WTC11 (cell line): ENCODE measurements at regions not wholly inside any gene's neighbourhood (a gene's known extent, or its start where the extent isn't known, plus 50 kb on each side); places are given as distances from the start of the nearest gene placed in this dataset.

Source experiments
- ATAC-seq: fragments of 200-7000 bp; cut with Tn5 transposase; 2 replicates; pipeline ENCODE4 v1.10.0; 2021; ENCODE audit warnings: mild to moderate bottlenecking, moderate library complexity
- CTCF ChIA-PET: fragments of 300-600 bp; sonication (Branson Sonifier 250); formaldehyde crosslinking; loops from one replicate; lab custom pipeline; 2021; ENCODE audit warnings: antibody characterized with exemption; lab: Charles Lee
- POLR2A ChIA-PET: fragments of 350-600 bp; sonication (Branson Sonifier 250); formaldehyde crosslinking; loops from one replicate; lab custom pipeline; 2021; ENCODE audit warnings: antibody characterized with exemption; lab: Charles Lee
- DNase-seq: peaks from one replicate; pipeline ENCODE4 v3.0.0; 2021; ENCODE audit warnings: low spot score
- H3K27ac Mint-ChIP-seq: 2 replicates; pipeline ENCODE4 v1.8.0; 2021; ENCODE audit warnings: mixed read lengths
- H3K27me3 Mint-ChIP-seq: 2 replicates; pipeline ENCODE4 v1.8.0; 2021; ENCODE audit warnings: low read depth, mild to moderate bottlenecking, moderate library complexity, mixed read lengths
- H3K36me3 Mint-ChIP-seq: 2 replicates; pipeline ENCODE4 v1.8.0; 2021; ENCODE audit warnings: mixed read lengths
- H3K4me1 Mint-ChIP-seq: 2 replicates; pipeline ENCODE4 v1.8.0; 2022; ENCODE audit warnings: mixed read lengths
- H3K4me3 Mint-ChIP-seq: 2 replicates; pipeline ENCODE4 v1.8.0; 2021; ENCODE audit warnings: mild to moderate bottlenecking, moderate library complexity, mixed read lengths
- H3K9me3 Mint-ChIP-seq: 2 replicates; pipeline ENCODE4 v1.8.0; 2021; ENCODE audit warnings: mixed read lengths
- EMX1 ChIP-seq: fragments of 250-450 bp; sonication (Bioruptor Pico); IDR thresholded peaks from 2 replicates; pipeline ENCODE4 v1.8.0; 2021; ENCODE audit warnings: mild to moderate bottlenecking
- ETV6 ChIP-seq: sonication (generic); formaldehyde crosslinking; IDR thresholded peaks from 2 replicates; pipeline ENCODE4 v1.8.1; 2022; ENCODE audit warnings: mild to moderate bottlenecking, missing genetic modification reagents
- FOXP1 ChIP-seq: sonication (generic); formaldehyde crosslinking; IDR thresholded peaks from 2 replicates; pipeline ENCODE4 v1.8.0; 2022; ENCODE audit warnings: missing genetic modification reagents, mild to moderate bottlenecking, moderate library complexity, borderline replicate concordance
- FOXP4 ChIP-seq: sonication (generic); formaldehyde crosslinking; IDR thresholded peaks from 2 replicates; pipeline ENCODE4 v1.8.0; 2022; ENCODE audit warnings: mild to moderate bottlenecking, missing genetic modification reagents
- JAZF1 ChIP-seq: fragments of 250-450 bp; sonication (Bioruptor Pico); IDR thresholded peaks from 2 replicates; pipeline ENCODE4 v1.9.0; 2021; ENCODE audit warnings: moderate library complexity, mild to moderate bottlenecking, inconsistent platforms
- JUN ChIP-seq: sonication (generic); formaldehyde crosslinking; IDR thresholded peaks from 2 replicates; pipeline ENCODE4 v1.8.0; 2023; ENCODE audit warnings: mild to moderate bottlenecking, missing genetic modification reagents
- ZBTB43 ChIP-seq: sonication (generic); formaldehyde crosslinking; IDR thresholded peaks from 2 replicates; pipeline ENCODE4 v1.8.1; 2023; ENCODE audit warnings: mild to moderate bottlenecking, missing genetic modification reagents
- ZNF416 ChIP-seq: fragments of 250-450 bp; sonication (Bioruptor Pico); IDR thresholded peaks from 2 replicates; pipeline ENCODE4 v1.9.0; 2021; ENCODE audit warnings: mild to moderate bottlenecking, inconsistent platforms
- ZNF671 ChIP-seq: fragments of 250-450 bp; sonication (Bioruptor Pico); IDR thresholded peaks from 2 replicates; pipeline ENCODE4 v1.8.0; 2021; ENCODE audit warnings: mild to moderate bottlenecking
- TF ChIP-seq, protein P1 (sequence below): sonication (generic); formaldehyde crosslinking; IDR thresholded peaks from 2 replicates; pipeline ENCODE4 v1.8.0; 2023; ENCODE audit warnings: missing genetic modification reagents, mild to moderate bottlenecking, borderline replicate concordance
- TF ChIP-seq, protein P2 (sequence below): fragments of 250-450 bp; sonication (Bioruptor Pico); IDR thresholded peaks from 2 replicates; pipeline ENCODE4 v1.9.0; 2021; ENCODE audit warnings: mild to moderate bottlenecking
- TF ChIP-seq, protein P3 (sequence below): sonication (generic); formaldehyde crosslinking; conservative IDR thresholded peaks from 2 replicates; pipeline ENCODE4 v1.8.1; 2022; ENCODE audit warnings: mild to moderate bottlenecking, missing genetic modification reagents
- TF ChIP-seq, protein P4 (sequence below): sonication (generic); formaldehyde crosslinking; IDR thresholded peaks from 2 replicates; pipeline ENCODE4 v1.8.0; 2022; ENCODE audit warnings: mild to moderate bottlenecking, missing genetic modification reagents

DNA sequence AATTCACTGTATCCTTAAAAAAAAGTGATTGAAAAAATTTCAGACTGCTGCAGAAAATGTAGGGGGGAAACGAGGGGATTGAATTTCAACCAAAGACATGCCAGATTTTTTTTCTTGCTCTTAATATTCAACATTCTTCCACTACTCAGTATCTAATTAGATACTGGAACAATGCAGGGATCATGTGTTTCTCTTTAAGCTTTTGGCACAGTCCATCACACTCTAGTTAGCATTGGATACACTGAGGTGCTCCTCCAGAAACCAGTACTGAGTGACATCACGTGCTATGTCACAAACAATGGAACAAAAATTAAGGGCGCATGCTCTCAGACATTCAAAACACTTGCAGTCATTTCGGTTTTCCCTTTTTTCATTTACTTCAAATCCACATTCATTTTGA is 298.6 kb upstream of the PSMD7 start:
- Mint-ChIP-seq H3K27ac (no peak overlapping the region), H3K36me3 (peaks cover 4% of the 10 kb centered on the region), H3K27me3 (no peaks in the 10 kb centered on the region), H3K9me3 (peaks cover 10% of the 10 kb centered on the region), H3K4me1 (0 out of 2 replicates have a peak, but pooled peaks cover 3% of the 10 kb centered on the region), H3K4me3 (no peak overlapping the region)
- DNase-seq (no peak), ATAC-seq (no peak)
- TF ChIP-seq ZBTB43 (CRISPR knock-in tag) = no peak
- POLR2A ChIA-PET = interaction anchor here (0.5 kb wide), 1 partner anchor 25 kb away, joined by 3 read pairs; no protein-coding TSS in a partner anchor
- CTCF ChIA-PET = no interaction called here

GRCh38 chr16:73997340-73997711 is 299.3 kb upstream of the PSMD7 start:
- DNase-seq (no peak), ATAC-seq (no peak)
- H3K27ac Mint-ChIP-seq = no peak overlapping the region
- ChIA-PET POLR2A (no interaction called here), CTCF (no interaction called here)
- H3K36me3 Mint-ChIP-seq = no peaks in the 10 kb centered on the region; the same call in 1 of the 2 replicates
- H3K4me3 Mint-ChIP-seq = no peak overlapping the region
- 0 out of 2 replicates have a peak, but pooled peaks cover 3% of the 10 kb centered on the region for H3K4me1 Mint-ChIP-seq
- peaks cover 3% of the 10 kb centered on the region; the same call in 1 of the 2 replicates for H3K9me3 Mint-ChIP-seq
- H3K27me3 Mint-ChIP-seq = no peaks in the 10 kb centered on the region
- TF ChIP-seq ZNF671 (CRISPR knock-in tag) = no peak
- TF ChIP-seq, protein P1, sequence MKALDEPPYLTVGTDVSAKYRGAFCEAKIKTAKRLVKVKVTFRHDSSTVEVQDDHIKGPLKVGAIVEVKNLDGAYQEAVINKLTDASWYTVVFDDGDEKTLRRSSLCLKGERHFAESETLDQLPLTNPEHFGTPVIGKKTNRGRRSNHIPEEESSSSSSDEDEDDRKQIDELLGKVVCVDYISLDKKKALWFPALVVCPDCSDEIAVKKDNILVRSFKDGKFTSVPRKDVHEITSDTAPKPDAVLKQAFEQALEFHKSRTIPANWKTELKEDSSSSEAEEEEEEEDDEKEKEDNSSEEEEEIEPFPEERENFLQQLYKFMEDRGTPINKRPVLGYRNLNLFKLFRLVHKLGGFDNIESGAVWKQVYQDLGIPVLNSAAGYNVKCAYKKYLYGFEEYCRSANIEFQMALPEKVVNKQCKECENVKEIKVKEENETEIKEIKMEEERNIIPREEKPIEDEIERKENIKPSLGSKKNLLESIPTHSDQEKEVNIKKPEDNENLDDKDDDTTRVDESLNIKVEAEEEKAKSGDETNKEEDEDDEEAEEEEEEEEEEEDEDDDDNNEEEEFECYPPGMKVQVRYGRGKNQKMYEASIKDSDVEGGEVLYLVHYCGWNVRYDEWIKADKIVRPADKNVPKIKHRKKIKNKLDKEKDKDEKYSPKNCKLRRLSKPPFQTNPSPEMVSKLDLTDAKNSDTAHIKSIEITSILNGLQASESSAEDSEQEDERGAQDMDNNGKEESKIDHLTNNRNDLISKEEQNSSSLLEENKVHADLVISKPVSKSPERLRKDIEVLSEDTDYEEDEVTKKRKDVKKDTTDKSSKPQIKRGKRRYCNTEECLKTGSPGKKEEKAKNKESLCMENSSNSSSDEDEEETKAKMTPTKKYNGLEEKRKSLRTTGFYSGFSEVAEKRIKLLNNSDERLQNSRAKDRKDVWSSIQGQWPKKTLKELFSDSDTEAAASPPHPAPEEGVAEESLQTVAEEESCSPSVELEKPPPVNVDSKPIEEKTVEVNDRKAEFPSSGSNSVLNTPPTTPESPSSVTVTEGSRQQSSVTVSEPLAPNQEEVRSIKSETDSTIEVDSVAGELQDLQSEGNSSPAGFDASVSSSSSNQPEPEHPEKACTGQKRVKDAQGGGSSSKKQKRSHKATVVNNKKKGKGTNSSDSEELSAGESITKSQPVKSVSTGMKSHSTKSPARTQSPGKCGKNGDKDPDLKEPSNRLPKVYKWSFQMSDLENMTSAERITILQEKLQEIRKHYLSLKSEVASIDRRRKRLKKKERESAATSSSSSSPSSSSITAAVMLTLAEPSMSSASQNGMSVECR (CRISPR knock-in tag) = no peak

DNA sequence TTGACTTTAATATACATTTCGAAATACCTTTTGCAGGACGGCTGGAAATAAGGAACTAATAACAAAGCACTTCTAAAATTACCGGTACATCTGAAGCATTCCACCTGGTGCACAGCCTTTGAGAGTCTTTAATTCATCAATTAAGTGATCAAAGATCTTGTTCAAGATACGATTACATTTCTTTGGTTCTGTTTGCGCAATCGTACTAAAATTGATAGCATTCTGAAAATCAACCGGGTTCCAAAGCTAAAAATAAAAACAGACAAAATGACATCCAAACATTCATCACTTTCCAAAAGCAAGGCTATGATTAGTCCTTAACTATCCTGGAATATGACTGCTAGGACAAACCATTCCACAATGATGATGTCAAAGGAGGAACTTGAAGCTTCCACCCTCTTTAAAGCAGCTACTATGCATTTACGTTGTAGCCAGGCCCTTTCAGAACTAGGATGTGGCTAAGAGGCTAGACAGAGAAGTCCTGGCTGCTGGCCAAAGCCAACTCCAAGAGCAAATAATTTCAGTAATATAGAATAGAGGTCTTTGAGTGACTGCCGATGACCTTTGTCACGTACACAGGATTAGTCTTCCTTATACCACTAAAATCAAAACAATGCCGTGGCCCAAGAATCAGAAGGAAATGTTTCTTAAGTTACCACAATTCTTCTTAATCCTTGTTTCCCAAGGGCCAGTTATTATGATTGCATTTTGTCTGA is 299.8 kb upstream of the PSMD7 start:
- TF ChIP-seq JUN (CRISPR knock-in tag) = no peak
- Mint-ChIP-seq H3K27me3 (no peaks in the 10 kb centered on the region), H3K4me3 (no peak overlapping the region), H3K36me3 (no peaks in the 10 kb centered on the region), H3K27ac (no peak overlapping the region), H3K9me3 (no peaks in the 10 kb centered on the region; the same call in 1 of the 2 replicates), H3K4me1 (0 out of 2 replicates have a peak, but pooled peaks cover 3% of the 10 kb centered on the region)
- ATAC-seq (no peak), DNase-seq (no peak)
- ChIA-PET CTCF (no interaction called here), POLR2A (no interaction called here)

GRCh38 chr16:73993878-73994277 is 302.7 kb upstream of the PSMD7 start:
- DNase-seq (no peak), ATAC-seq (no peak)
- POLR2A ChIA-PET = no interaction called here
- Mint-ChIP-seq H3K36me3 (no peaks in the 10 kb centered on the region), H3K9me3 (0 out of 2 replicates have a peak, but pooled peaks cover 3% of the 10 kb centered on the region), H3K27ac (no peak overlapping the region), H3K27me3 (no peaks in the 10 kb centered on the region), H3K4me3 (no peak overlapping the region), H3K4me1 (no peaks in the 10 kb centered on the region)
- CTCF ChIA-PET = no interaction called here
- no peak for TF ChIP-seq FOXP4 (CRISPR knock-in tag)
- no peak for TF ChIP-seq ZNF671 (CRISPR knock-in tag)

DNA sequence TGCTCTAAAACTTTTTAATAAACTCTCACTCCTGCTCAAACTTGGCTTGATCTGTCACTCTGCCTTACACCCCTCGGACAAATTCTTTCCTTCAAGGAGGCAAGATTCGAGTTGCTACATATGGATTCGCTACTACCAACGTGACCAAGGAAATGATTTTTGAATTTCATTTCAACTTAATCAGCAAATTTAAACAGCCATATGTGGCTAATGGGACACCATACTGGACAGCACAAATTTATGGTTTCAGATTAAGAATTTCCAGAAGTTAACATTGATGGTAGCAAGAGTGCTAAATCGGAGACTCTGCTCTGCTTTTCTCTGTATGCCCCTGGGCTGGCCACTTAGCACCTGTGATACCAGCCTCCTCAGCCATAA is 318.2 kb upstream of the PSMD7 start:
- Mint-ChIP-seq H3K27ac (no peak overlapping the region), H3K27me3 (peaks cover 3% of the 10 kb centered on the region; the same call in 1 of the 2 replicates), H3K36me3 (peaks cover 21% of the 10 kb centered on the region), H3K4me3 (no peak overlapping the region), H3K4me1 (peaks cover 19% of the 10 kb centered on the region), H3K9me3 (peaks cover 39% of the 10 kb centered on the region)
- no peak for DNase-seq
- POLR2A ChIA-PET = no interaction called here
- CTCF ChIA-PET = no interaction called here
- no peak for ATAC-seq
- TF ChIP-seq EMX1 (no peak), JAZF1 (CRISPR knock-in tag) (no peak), FOXP1 (CRISPR knock-in tag) (no peak), ZNF671 (CRISPR knock-in tag) (no peak), ETV6 (CRISPR knock-in tag) (no peak), ZNF416 (CRISPR knock-in tag) (no peak)
- TF ChIP-seq, protein P2, sequence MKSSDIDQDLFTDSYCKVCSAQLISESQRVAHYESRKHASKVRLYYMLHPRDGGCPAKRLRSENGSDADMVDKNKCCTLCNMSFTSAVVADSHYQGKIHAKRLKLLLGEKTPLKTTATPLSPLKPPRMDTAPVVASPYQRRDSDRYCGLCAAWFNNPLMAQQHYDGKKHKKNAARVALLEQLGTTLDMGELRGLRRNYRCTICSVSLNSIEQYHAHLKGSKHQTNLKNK (CRISPR knock-in tag) = no peak
- TF ChIP-seq, protein P3, sequence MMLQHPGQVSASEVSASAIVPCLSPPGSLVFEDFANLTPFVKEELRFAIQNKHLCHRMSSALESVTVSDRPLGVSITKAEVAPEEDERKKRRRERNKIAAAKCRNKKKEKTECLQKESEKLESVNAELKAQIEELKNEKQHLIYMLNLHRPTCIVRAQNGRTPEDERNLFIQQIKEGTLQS (CRISPR knock-in tag) = no peak
- TF ChIP-seq, protein P4, sequence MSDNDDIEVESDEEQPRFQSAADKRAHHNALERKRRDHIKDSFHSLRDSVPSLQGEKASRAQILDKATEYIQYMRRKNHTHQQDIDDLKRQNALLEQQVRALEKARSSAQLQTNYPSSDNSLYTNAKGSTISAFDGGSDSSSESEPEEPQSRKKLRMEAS (CRISPR knock-in tag) = no peak
